ENCODE measurements at regions not wholly inside any gene's neighbourhood (a gene's known extent, or its start where the extent isn't known, plus 50 kb on each side); places are given as distances from the start of the nearest gene placed in this dataset.

- FAIRE-seq (no peak), DNase-seq (ENCODE audit: insufficient read length, low spot score) (no peak)
- no peak for TF ChIP-seq CTCF (IDR thresholded peaks at IDR 0.05; ENCODE audit: insufficient read depth, missing control alignments)
Observed at GRCh38 chr1:73824065-73824464, 373.9 kb downstream of the LRRIQ3 start.

GRCh38 chr1:73821520-73821919, 376.5 kb downstream of the LRRIQ3 start:
- DNase-seq (ENCODE audit: insufficient read length, low spot score) = no peak
- no peak for FAIRE-seq
- TF ChIP-seq CTCF (IDR thresholded peaks at IDR 0.05; ENCODE audit: insufficient read depth, missing control alignments) = no peak

GRCh38 chr1:73820843-73821242, 377.1 kb downstream of the LRRIQ3 start:
- DNase-seq (ENCODE audit: insufficient read length, low spot score) (no peak), FAIRE-seq (no peak)
- no peak for TF ChIP-seq CTCF (IDR thresholded peaks at IDR 0.05; ENCODE audit: insufficient read depth, missing control alignments)

GRCh38 chr1:73813716-73814115, 384.3 kb downstream of the LRRIQ3 start:
- peak; percentile 58 for FAIRE-seq
- TF ChIP-seq CTCF (IDR thresholded peaks at IDR 0.05; ENCODE audit: insufficient read depth, missing control alignments) = peak; percentile 12
- no peak for DNase-seq (ENCODE audit: insufficient read length, low spot score)

- FAIRE-seq (peak; percentile 86), DNase-seq (ENCODE audit: insufficient read length, low spot score) (no peak)
- no peak for TF ChIP-seq CTCF (IDR thresholded peaks at IDR 0.05; ENCODE audit: insufficient read depth, missing control alignments)
Observed at GRCh38 chr1:73813236-73813635, 384.7 kb downstream of the LRRIQ3 start.

- FAIRE-seq (no peak), DNase-seq (ENCODE audit: insufficient read length, low spot score) (no peak)
- no peak for TF ChIP-seq CTCF (IDR thresholded peaks at IDR 0.05; ENCODE audit: insufficient read depth, missing control alignments)
Observed at GRCh38 chr1:73811798-73812197, 386.2 kb downstream of the LRRIQ3 start.

GRCh38 chr1:73804935-73805334, 393.0 kb downstream of the LRRIQ3 start:
- FAIRE-seq (no peak), DNase-seq (ENCODE audit: insufficient read length, low spot score) (no peak)
- TF ChIP-seq CTCF (IDR thresholded peaks at IDR 0.05; ENCODE audit: insufficient read depth, missing control alignments) = no peak
